ENCODE measurements at regions not wholly inside any gene's neighbourhood (a gene's known extent, or its start where the extent isn't known, plus 50 kb on each side); places are given as distances from the start of the nearest gene placed in this dataset.
"Not testable (repeated sequence)": the region's sequence is repeated elsewhere in the genome, so short reads cannot be mapped to it uniquely, and the experiment has no call there.

GRCh38 chr2:133992454-133992853 is 261.4 kb upstream of the MGAT5 start (continued):
- TF ChIP-seq, protein P1, sequence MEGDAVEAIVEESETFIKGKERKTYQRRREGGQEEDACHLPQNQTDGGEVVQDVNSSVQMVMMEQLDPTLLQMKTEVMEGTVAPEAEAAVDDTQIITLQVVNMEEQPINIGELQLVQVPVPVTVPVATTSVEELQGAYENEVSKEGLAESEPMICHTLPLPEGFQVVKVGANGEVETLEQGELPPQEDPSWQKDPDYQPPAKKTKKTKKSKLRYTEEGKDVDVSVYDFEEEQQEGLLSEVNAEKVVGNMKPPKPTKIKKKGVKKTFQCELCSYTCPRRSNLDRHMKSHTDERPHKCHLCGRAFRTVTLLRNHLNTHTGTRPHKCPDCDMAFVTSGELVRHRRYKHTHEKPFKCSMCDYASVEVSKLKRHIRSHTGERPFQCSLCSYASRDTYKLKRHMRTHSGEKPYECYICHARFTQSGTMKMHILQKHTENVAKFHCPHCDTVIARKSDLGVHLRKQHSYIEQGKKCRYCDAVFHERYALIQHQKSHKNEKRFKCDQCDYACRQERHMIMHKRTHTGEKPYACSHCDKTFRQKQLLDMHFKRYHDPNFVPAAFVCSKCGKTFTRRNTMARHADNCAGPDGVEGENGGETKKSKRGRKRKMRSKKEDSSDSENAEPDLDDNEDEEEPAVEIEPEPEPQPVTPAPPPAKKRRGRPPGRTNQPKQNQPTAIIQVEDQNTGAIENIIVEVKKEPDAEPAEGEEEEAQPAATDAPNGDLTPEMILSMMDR (conservative IDR thresholded peaks at IDR 0.05; ENCODE audit: low read depth in 2 of 2): no peak
- TF ChIP-seq ZNF114 (CRISPR knock-in tag; IDR thresholded peaks at IDR 0.05) (no peak), ZNF331 (CRISPR knock-in tag; IDR thresholded peaks at IDR 0.05; ENCODE audit: low read depth) (no peak), JUNB (IDR thresholded peaks at IDR 0.05; ENCODE audit: unreplicated experiment) (no peak), POLR2AphosphoS5 (IDR thresholded peaks at IDR 0.05; ENCODE audit: low read depth) (no peak), EZH2 (IDR thresholded peaks at IDR 0.05; ENCODE audit: low read depth, unreplicated experiment) (no peak)

- no peaks in the 10 kb centered on the region; the same call in 1 of the 2 replicates for H3K36me3 ChIP-seq (ENCODE audit: insufficient read depth)
- H3K4me2 ChIP-seq: no peak overlapping the region
- no peaks in the 10 kb centered on the region for H3K79me2 ChIP-seq (replicated peaks; ENCODE audit: insufficient read depth)
- Mint-ChIP-seq H3K36me3 (ENCODE audit: low read depth) (no peaks in the 10 kb centered on the region), H3K4me3 (no peak overlapping the region), H3K4me1 (no peaks in the 10 kb centered on the region), H3K27ac (no peak overlapping the region), H3K9me3 (no peaks in the 10 kb centered on the region), H3K27me3 (ENCODE audit: insufficient read depth, low read depth, poor library complexity) (peaks cover 2% of the 10 kb centered on the region)
- DNase-seq (ENCODE audit: low spot score) (no peak), ATAC-seq (no peak)
- H3F3A ChIP-seq (replicated peaks; ENCODE audit: low read depth): no peaks in the 10 kb centered on the region
- H3K27me3 ChIP-seq (ENCODE audit: insufficient read depth): no peaks in the 10 kb centered on the region
- no peak for TF ChIP-seq STAT1 (IDR thresholded peaks at IDR 0.05; ENCODE audit: unreplicated experiment)
- TF ChIP-seq ZNF114 (CRISPR knock-in tag; IDR thresholded peaks at IDR 0.05): no peak
- no peak overlapping the region for H3K27ac ChIP-seq (ENCODE audit: low read depth)
- H3K4me1 ChIP-seq (ENCODE audit: insufficient read depth): no peaks in the 10 kb centered on the region
- H4K20me1 ChIP-seq (replicated peaks; ENCODE audit: insufficient read depth): no peaks in the 10 kb centered on the region
- H3K9me2 ChIP-seq (ENCODE audit: insufficient read depth): no peaks in the 10 kb centered on the region; the same call in 1 of the 2 replicates
- H3K4me3 ChIP-seq: no peak overlapping the region
- H2AFZ ChIP-seq: no peak overlapping the region
These were observed 260.7 kb upstream of the MGAT5 start for GRCh38 chr2:133993160-133993559.

DNA sequence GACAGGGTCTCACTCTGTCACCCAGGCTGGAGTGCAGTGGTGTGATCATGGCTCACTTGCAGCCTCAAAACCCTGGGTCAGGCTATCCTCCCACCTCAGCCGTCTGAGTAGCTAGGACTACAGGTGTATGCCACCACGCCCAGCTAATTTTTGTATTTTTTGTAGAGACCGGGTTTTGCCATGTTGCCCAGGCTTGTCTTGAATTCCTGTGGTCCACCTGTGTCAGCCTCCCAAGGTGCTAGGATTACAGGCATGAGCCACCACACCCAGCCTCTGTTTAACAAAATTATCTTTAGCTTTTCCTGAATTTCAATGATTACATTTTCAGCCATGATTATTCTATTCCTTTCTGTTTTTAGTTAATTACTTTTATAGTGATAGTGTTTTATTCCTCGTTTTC is 255.1 kb upstream of the MGAT5 start:
- H3K4me1 Mint-ChIP-seq; H3K27ac Mint-ChIP-seq; H3K27ac ChIP-seq (ENCODE audit: low read depth); H2AFZ ChIP-seq; H3K4me3 ChIP-seq; H3K36me3 ChIP-seq (ENCODE audit: insufficient read depth); H3K79me2 ChIP-seq (replicated peaks; ENCODE audit: insufficient read depth); H3K9me3 Mint-ChIP-seq; H3K36me3 Mint-ChIP-seq (ENCODE audit: low read depth); DNase-seq (ENCODE audit: low spot score); ATAC-seq; H4K20me1 ChIP-seq (replicated peaks; ENCODE audit: insufficient read depth); H3K27me3 ChIP-seq (ENCODE audit: insufficient read depth); H3K4me1 ChIP-seq (ENCODE audit: insufficient read depth); H3F3A ChIP-seq (replicated peaks; ENCODE audit: low read depth); H3K4me2 ChIP-seq; H3K4me3 Mint-ChIP-seq; H3K27me3 Mint-ChIP-seq (ENCODE audit: insufficient read depth, low read depth, poor library complexity); H3K9me2 ChIP-seq (ENCODE audit: insufficient read depth): not testable (repeated sequence)

GRCh38 chr2:134002391-134002790 is 251.5 kb upstream of the MGAT5 start:
- no peak overlapping the region for H3K4me3 Mint-ChIP-seq
- H4K20me1 ChIP-seq (replicated peaks; ENCODE audit: insufficient read depth): no peaks in the 10 kb centered on the region
- no peaks in the 10 kb centered on the region for H3K27me3 ChIP-seq (ENCODE audit: insufficient read depth)
- H3K9me3 Mint-ChIP-seq: no peaks in the 10 kb centered on the region; the same call in 2 of the 3 replicates
- peaks cover 14% of the 10 kb centered on the region; the same call in 1 of the 2 replicates for H3K9me2 ChIP-seq (ENCODE audit: insufficient read depth)
- no peaks in the 10 kb centered on the region for H3K79me2 ChIP-seq (replicated peaks; ENCODE audit: insufficient read depth)
- no peaks in the 10 kb centered on the region for H3F3A ChIP-seq (replicated peaks; ENCODE audit: low read depth)
- H3K4me3 ChIP-seq: no peak overlapping the region
- ATAC-seq (no peak), DNase-seq (ENCODE audit: low spot score) (no peak)
- no peaks in the 10 kb centered on the region for H3K36me3 ChIP-seq (ENCODE audit: insufficient read depth)
- H2AFZ ChIP-seq: no peak overlapping the region
- H3K27ac Mint-ChIP-seq: no peak overlapping the region; the same call in 1 of the 2 replicates
- no peak overlapping the region for H3K27ac ChIP-seq (ENCODE audit: low read depth)
- H3K4me1 Mint-ChIP-seq: no peaks in the 10 kb centered on the region; the same call in 2 of the 3 replicates
- no peaks in the 10 kb centered on the region for H3K27me3 Mint-ChIP-seq (ENCODE audit: insufficient read depth, low read depth, poor library complexity)
- no peak overlapping the region for H3K4me2 ChIP-seq
- no peaks in the 10 kb centered on the region for H3K4me1 ChIP-seq (ENCODE audit: insufficient read depth)
- no peaks in the 10 kb centered on the region for H3K36me3 Mint-ChIP-seq (ENCODE audit: low read depth)
- TF ChIP-seq POLR2AphosphoS5 (IDR thresholded peaks at IDR 0.05; ENCODE audit: low read depth) (no peak), STAT1 (IDR thresholded peaks at IDR 0.05; ENCODE audit: unreplicated experiment) (no peak), ZNF331 (CRISPR knock-in tag; IDR thresholded peaks at IDR 0.05; ENCODE audit: low read depth) (no peak)
- TF ChIP-seq, protein P2, sequence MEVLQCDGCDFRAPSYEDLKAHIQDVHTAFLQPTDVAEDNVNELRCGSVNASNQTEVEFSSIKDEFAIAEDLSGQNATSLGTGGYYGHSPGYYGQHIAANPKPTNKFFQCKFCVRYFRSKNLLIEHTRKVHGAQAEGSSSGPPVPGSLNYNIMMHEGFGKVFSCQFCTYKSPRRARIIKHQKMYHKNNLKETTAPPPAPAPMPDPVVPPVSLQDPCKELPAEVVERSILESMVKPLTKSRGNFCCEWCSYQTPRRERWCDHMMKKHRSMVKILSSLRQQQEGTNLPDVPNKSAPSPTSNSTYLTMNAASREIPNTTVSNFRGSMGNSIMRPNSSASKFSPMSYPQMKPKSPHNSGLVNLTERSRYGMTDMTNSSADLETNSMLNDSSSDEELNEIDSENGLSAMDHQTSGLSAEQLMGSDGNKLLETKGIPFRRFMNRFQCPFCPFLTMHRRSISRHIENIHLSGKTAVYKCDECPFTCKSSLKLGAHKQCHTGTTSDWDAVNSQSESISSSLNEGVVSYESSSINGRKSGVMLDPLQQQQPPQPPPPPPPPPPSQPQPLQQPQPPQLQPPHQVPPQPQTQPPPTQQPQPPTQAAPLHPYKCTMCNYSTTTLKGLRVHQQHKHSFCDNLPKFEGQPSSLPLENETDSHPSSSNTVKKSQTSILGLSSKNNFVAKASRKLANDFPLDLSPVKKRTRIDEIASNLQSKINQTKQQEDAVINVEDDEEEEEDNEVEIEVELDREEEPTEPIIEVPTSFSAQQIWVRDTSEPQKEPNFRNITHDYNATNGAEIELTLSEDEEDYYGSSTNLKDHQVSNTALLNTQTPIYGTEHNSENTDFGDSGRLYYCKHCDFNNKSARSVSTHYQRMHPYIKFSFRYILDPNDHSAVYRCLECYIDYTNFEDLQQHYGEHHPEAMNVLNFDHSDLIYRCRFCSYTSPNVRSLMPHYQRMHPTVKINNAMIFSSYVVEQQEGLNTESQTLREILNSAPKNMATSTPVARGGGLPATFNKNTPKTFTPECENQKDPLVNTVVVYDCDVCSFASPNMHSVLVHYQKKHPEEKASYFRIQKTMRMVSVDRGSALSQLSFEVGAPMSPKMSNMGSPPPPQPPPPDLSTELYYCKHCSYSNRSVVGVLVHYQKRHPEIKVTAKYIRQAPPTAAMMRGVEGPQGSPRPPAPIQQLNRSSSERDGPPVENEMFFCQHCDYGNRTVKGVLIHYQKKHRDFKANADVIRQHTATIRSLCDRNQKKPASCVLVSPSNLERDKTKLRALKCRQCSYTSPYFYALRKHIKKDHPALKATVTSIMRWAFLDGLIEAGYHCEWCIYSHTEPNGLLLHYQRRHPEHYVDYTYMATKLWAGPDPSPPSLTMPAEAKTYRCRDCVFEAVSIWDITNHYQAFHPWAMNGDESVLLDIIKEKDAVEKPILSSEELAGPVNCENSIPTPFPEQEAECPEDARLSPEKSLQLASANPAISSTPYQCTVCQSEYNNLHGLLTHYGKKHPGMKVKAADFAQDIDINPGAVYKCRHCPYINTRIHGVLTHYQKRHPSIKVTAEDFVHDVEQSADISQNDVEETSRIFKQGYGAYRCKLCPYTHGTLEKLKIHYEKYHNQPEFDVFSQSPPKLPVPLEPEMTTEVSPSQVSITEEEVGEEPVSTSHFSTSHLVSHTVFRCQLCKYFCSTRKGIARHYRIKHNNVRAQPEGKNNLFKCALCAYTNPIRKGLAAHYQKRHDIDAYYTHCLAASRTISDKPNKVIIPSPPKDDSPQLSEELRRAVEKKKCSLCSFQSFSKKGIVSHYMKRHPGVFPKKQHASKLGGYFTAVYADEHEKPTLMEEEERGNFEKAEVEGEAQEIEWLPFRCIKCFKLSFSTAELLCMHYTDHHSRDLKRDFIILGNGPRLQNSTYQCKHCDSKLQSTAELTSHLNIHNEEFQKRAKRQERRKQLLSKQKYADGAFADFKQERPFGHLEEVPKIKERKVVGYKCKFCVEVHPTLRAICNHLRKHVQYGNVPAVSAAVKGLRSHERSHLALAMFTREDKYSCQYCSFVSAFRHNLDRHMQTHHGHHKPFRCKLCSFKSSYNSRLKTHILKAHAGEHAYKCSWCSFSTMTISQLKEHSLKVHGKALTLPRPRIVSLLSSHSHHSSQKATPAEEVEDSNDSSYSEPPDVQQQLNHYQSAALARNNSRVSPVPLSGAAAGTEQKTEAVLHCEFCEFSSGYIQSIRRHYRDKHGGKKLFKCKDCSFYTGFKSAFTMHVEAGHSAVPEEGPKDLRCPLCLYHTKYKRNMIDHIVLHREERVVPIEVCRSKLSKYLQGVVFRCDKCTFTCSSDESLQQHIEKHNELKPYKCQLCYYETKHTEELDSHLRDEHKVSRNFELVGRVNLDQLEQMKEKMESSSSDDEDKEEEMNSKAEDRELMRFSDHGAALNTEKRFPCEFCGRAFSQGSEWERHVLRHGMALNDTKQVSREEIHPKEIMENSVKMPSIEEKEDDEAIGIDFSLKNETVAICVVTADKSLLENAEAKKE (CRISPR knock-in tag; IDR thresholded peaks at IDR 0.05): no peak

Data from GM23338 (cell line).